Spleen (tissue), 11 donors: ENCODE measurements at regions not wholly inside any gene's neighbourhood (a gene's known extent, or its start where the extent isn't known, plus 50 kb on each side); places are given as distances from the start of the nearest gene placed in this dataset.
"Not testable (repeated sequence)": the region's sequence is repeated elsewhere in the genome, so short reads cannot be mapped to it uniquely, and the experiment has no call there.

Experiments
- DNase-seq: peaks from one replicate; pipeline ENCODE4 v3.0.0-alpha.2; 2020
- H3K27ac ChIP-seq, 8 donors: fragments of 200-600 bp; sonication (generic) in 7 of 8; 1 replicate in 4 of 8; 2 replicates in 4 of 8; pipeline versions ENCODE4 v1.5.0 to v1.8.0; 2016 to 2021; ENCODE audit warnings: inconsistent platforms in 4 of 8, mild to moderate bottlenecking in 4 of 8, moderate library complexity in 1 of 8
- H3K27me3 ChIP-seq, 7 donors: fragments of 200-600 bp; sonication (generic) in 6 of 7; replicated peaks in 1 of 7; 1 replicate in 4 of 7; 2 replicates in 3 of 7; pipeline versions ENCODE4 v1.5.0 to v1.8.0; 2016 to 2021; ENCODE audit warnings: inconsistent platforms in 3 of 7, mild to moderate bottlenecking in 1 of 7
- H3K36me3 ChIP-seq, 6 donors: fragments of 200-600 bp; sonication (generic) in 5 of 6; 1 replicate in 4 of 6; 2 replicates in 2 of 6; pipeline versions ENCODE4 v1.5.0 to v1.8.0; 2016 to 2021; ENCODE audit warnings: inconsistent platforms in 2 of 6
- H3K4me1 ChIP-seq, 6 donors: fragments of 200-600 bp; sonication (generic) in 5 of 6; 1 replicate in 3 of 6; 2 replicates in 3 of 6; pipeline versions ENCODE4 v1.5.0 to v1.8.0; 2016 to 2021; ENCODE audit warnings: inconsistent platforms in 3 of 6
- H3K4me3 ChIP-seq, 8 donors: fragments of 200-600 bp; sonication (generic) in 7 of 8; 1 replicate in 4 of 8; 2 replicates in 4 of 8; pipeline versions ENCODE4 v1.5.0 to v1.8.0; 2016 to 2021; ENCODE audit warnings: inconsistent platforms in 4 of 8, mild to moderate bottlenecking in 4 of 8, moderate library complexity in 2 of 8
- H3K9me3 ChIP-seq, 8 donors: fragments of 200-600 bp; sonication (generic) in 7 of 8; 1 replicate in 4 of 8; 2 replicates in 4 of 8; pipeline versions ENCODE4 v1.5.0 to v1.8.0; 2016 to 2021; ENCODE audit warnings: inconsistent platforms in 4 of 8
- POLR2A ChIP-seq, 3 donors: fragments of 450-650 bp; IDR thresholded peaks; one replicate each; pipeline ENCODE4 v1.5.1; 2017; ENCODE audit warnings: antibody characterized with exemption in 3 of 3, mild to moderate bottlenecking in 1 of 3
- POLR2AphosphoS5 ChIP-seq, 3 donors: sonication (generic); formaldehyde crosslinking; IDR thresholded peaks; one replicate each; pipeline ENCODE4 v1.5.1; 2017; ENCODE audit warnings: antibody characterized with exemption in 3 of 3
- WGBS, 5 donors: extraction: QIAGEN DNeasy Blood & Tissue Kit in 3 of 5; methylation state at CpG; one replicate each; pipeline versions ENCODE4 v1.1.5 to v1.1.7; 2013 to 2018; 5-methylcytosine and 5-hydroxymethylcytosine counted together
- intact Hi-C: fragments of 100-400 bp; cut with DNase I; formaldehyde crosslinking; loops from one replicate; pipeline ENCODE4 v1.15.0; 2023; ENCODE audit warnings: low total_unique reads
- TF ChIP-seq, protein P1 (sequence below), 11 experiments: fragments of 200-600 bp in 7 of 11; fragments of 450-650 bp in 4 of 11; sonication (generic) in 4 of 11; IDR thresholded peaks in 8 of 11; conservative IDR thresholded peaks in 3 of 11; 1 replicate in 7 of 11; 2 replicates in 4 of 11; pipeline versions ENCODE4 v1.4.0 to v1.8.0; 2016 to 2021; ENCODE audit warnings: antibody characterized with exemption in 11 of 11, inconsistent platforms in 4 of 11, mild to moderate bottlenecking in 1 of 11
- donor health status: healthy with polysubstance abuse.
- donor health status: DM: no; HTN: no; CAD: no; lungs with moderate emphysema.
- donor health status: DM: no; HTN: no; CAD: no.
- donor health status: Bipolar disorder and iron deficiency.
- donor health status: healthy.
- donor health status: DM: no; HTN: no; CAD: no.
- donor health status: DM: yes; HTN: yes; CAD: no.

DNA sequence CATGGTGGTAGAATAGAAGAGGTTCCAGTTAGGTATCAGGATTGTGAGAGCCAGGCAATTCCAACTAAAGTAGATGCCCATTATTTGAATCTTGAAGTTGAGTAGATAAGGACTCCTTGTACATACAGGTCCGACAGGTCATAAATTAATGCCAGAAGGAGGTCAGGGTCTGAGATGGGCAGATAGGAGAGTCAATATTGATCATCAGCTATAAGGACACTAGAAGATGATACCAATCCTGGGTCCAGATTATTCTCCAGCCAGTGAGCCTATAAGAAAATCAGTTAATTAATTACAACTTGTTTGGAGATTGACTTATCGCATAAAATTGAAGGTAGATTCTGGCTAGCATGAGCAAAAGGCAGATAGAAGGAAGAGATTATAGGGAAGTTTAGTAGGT is 378.4 kb upstream of the NAALADL2 start:
- Histone ChIP-seq H3K4me1 (no peaks in the 10 kb centered on the region), H3K4me3 (no peak overlapping the region), H3K27ac (no peak overlapping the region), H3K27me3 (no peaks in the 10 kb centered on the region), H3K36me3 (no peaks in the 10 kb centered on the region), H3K9me3 (peaks cover 0 to 3% (median 0%) of the 10 kb centered on the region in 8 donors)
- TF ChIP-seq, protein P1, sequence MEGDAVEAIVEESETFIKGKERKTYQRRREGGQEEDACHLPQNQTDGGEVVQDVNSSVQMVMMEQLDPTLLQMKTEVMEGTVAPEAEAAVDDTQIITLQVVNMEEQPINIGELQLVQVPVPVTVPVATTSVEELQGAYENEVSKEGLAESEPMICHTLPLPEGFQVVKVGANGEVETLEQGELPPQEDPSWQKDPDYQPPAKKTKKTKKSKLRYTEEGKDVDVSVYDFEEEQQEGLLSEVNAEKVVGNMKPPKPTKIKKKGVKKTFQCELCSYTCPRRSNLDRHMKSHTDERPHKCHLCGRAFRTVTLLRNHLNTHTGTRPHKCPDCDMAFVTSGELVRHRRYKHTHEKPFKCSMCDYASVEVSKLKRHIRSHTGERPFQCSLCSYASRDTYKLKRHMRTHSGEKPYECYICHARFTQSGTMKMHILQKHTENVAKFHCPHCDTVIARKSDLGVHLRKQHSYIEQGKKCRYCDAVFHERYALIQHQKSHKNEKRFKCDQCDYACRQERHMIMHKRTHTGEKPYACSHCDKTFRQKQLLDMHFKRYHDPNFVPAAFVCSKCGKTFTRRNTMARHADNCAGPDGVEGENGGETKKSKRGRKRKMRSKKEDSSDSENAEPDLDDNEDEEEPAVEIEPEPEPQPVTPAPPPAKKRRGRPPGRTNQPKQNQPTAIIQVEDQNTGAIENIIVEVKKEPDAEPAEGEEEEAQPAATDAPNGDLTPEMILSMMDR (IDR thresholded peaks at IDR 0.05 in 8 of 11, conservative IDR thresholded peaks at IDR 0.05 in 3 of 11): no peak
- TF ChIP-seq POLR2AphosphoS5 (IDR thresholded peaks at IDR 0.05) (no peak), POLR2A (IDR thresholded peaks at IDR 0.05) (no peak)
- no peak for DNase-seq
- intact Hi-C loops: no loop called here
- 82 to 100% (median 95%) methylated on average over 2 of the region's 2 CpGs for WGBS, 5 donors

DNA sequence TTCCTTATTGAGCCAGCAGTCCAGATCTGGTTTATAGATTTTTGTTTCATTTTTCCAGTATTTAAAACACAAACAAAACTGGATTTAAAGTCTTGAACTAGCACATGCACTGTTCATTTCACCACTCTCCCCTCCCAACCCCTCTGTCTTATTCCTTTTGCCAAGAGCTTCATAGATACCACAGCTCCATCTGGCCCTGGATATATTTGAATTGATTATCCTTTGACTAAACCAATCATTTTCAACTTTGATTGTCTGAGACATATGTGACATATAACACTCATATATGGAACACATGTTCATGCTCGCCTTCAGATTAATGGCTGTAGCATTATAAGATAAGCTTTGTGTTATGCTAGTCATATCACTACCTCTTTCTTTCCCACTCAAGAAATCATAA is 376.6 kb upstream of the NAALADL2 start:
- no peak for DNase-seq
- intact Hi-C loops: no loop called here
- Histone ChIP-seq H3K27ac (no peak overlapping the region), H3K4me3 (no peak overlapping the region), H3K9me3 (peaks cover 0 to 3% (median 0%) of the 10 kb centered on the region in 8 donors), H3K27me3 (no peaks in the 10 kb centered on the region), H3K36me3 (no peaks in the 10 kb centered on the region), H3K4me1 (no peaks in the 10 kb centered on the region)
- WGBS, 5 donors: 82 to 98% (median 90%) methylated on average over 1 of the region's 1 CpG
- TF ChIP-seq POLR2A (IDR thresholded peaks at IDR 0.05): no peak
- TF ChIP-seq POLR2AphosphoS5 (IDR thresholded peaks at IDR 0.05): no peak
- TF ChIP-seq, protein P1 (IDR thresholded peaks at IDR 0.05 in 8 of 11, conservative IDR thresholded peaks at IDR 0.05 in 3 of 11): no peak

DNA sequence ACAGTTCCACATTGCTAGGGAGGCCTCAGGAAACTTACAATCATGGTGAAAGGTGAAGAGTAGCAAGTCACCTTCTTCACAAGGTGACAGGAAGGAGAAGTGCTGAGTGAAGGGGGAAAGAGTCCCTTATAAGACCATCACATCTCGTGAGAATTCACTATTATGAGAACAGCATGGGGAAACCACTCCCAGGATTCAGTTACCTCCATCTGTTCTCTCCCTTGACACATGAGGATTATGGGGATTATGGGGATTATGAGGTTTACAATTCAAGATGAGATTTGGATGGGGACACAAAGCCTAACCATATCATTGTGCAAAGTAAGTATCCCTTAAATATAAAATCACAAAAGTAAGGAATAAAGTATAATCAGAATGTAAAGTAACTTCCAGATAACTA is 375.9 kb upstream of the NAALADL2 start:
- intact Hi-C loops: no loop called here
- DNase-seq: no peak
- no peaks in the 10 kb centered on the region for H3K36me3 ChIP-seq
- no peak overlapping the region for H3K4me3 ChIP-seq
- H3K27ac ChIP-seq: no peak overlapping the region
- H3K9me3 ChIP-seq: peaks cover 0 to 3% (median 0%) of the 10 kb centered on the region in 8 donors
- no peaks in the 10 kb centered on the region for H3K4me1 ChIP-seq
- WGBS, 5 donors: 32 to 89% (median 68%) methylated on average over 1 of the region's 1 CpG
- H3K27me3 ChIP-seq: no peaks in the 10 kb centered on the region
- no peak for TF ChIP-seq POLR2AphosphoS5 (IDR thresholded peaks at IDR 0.05)
- no peak for TF ChIP-seq POLR2A (IDR thresholded peaks at IDR 0.05)
- TF ChIP-seq, protein P1 (IDR thresholded peaks at IDR 0.05 in 8 of 11, conservative IDR thresholded peaks at IDR 0.05 in 3 of 11): no peak

DNA sequence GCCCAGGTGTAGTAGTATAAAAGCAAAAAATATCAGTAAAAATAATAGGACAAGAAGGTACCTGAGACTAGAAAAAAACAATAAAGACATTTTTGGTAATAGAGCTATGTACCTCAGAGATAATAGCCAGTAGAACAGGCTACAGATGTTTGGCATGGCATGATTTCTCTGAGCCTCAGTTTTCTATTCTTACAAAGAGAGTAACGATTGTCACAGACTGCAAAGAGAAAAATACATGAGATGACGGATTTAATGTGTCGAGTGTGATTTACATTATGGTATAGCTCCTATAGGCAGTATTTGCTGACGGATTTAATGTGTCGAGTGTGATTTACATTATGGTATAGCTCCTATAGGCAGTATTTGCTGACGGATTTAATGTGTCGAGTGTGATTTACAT is 375.3 kb upstream of the NAALADL2 start:
- 88 to 99% (median 92%) methylated on average over 5 to 7 of the region's 7 CpGs for WGBS, 5 donors
- H3K27me3 ChIP-seq, H3K9me3 ChIP-seq, DNase-seq, H3K4me3 ChIP-seq, H3K36me3 ChIP-seq, H3K4me1 ChIP-seq, intact Hi-C loops, H3K27ac ChIP-seq: not testable (repeated sequence)

DNA sequence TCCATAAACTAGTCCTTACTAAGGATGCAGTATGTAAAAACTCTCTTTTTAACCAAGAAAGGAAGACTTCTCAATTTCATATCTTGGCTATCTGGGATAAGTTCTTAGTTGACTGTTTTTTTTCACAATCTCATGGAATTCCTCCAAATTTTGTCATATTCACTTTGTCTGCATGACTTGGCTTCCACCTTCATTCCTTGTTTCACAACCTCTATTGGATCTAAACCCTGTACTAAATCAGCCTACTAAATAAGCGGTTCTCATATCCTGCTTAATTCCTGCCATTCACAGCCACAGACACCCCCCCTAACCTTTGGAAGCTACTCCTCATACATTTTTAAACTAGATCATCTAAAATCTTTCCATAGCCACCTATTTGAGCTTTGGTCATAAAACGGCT is 370.6 kb upstream of the NAALADL2 start:
- no peak overlapping the region for H3K4me3 ChIP-seq
- H3K9me3 ChIP-seq: peaks cover 0 to 13% (median 6%) of the 10 kb centered on the region in 8 donors
- WGBS, 5 donors: 78 to 100% (median 92%) methylated on average over 2 of the region's 2 CpGs
- DNase-seq: no peak
- H3K27me3 ChIP-seq: no peaks in the 10 kb centered on the region
- H3K4me1 ChIP-seq: no peaks in the 10 kb centered on the region
- H3K36me3 ChIP-seq: no peaks in the 10 kb centered on the region
- TF ChIP-seq, protein P1 (IDR thresholded peaks at IDR 0.05 in 8 of 11, conservative IDR thresholded peaks at IDR 0.05 in 3 of 11): no peak
- no peak for TF ChIP-seq POLR2AphosphoS5 (IDR thresholded peaks at IDR 0.05)
- no peak for TF ChIP-seq POLR2A (IDR thresholded peaks at IDR 0.05)
- H3K27ac ChIP-seq: no peak overlapping the region
- intact Hi-C loops: no loop called here
